ENCODE measurements at regions not wholly inside any gene's neighbourhood (a gene's known extent, or its start where the extent isn't known, plus 50 kb on each side); places are given as distances from the start of the nearest gene placed in this dataset.
"Not testable (repeated sequence)": the region's sequence is repeated elsewhere in the genome, so short reads cannot be mapped to it uniquely, and the experiment has no call there.

- H3K36me3 ChIP-seq (ENCODE audit: low read depth): no peaks in the 10 kb centered on the region
- H3K4me3 ChIP-seq: no peak overlapping the region
- TF ChIP-seq, protein P1, sequence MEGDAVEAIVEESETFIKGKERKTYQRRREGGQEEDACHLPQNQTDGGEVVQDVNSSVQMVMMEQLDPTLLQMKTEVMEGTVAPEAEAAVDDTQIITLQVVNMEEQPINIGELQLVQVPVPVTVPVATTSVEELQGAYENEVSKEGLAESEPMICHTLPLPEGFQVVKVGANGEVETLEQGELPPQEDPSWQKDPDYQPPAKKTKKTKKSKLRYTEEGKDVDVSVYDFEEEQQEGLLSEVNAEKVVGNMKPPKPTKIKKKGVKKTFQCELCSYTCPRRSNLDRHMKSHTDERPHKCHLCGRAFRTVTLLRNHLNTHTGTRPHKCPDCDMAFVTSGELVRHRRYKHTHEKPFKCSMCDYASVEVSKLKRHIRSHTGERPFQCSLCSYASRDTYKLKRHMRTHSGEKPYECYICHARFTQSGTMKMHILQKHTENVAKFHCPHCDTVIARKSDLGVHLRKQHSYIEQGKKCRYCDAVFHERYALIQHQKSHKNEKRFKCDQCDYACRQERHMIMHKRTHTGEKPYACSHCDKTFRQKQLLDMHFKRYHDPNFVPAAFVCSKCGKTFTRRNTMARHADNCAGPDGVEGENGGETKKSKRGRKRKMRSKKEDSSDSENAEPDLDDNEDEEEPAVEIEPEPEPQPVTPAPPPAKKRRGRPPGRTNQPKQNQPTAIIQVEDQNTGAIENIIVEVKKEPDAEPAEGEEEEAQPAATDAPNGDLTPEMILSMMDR (IDR thresholded peaks at IDR 0.05): no peak
- no peak for ATAC-seq
- DNase-seq: no peak
- no peaks in the 10 kb centered on the region for H3K9me3 ChIP-seq
- intact Hi-C loops (cut with DNase I, micrococcal nuclease): no loop called here
- no peaks in the 10 kb centered on the region for H3K4me1 ChIP-seq (ENCODE audit: low read depth)
These were observed 171.6 kb upstream of the TSC22D2 start for GRCh38 chr3:150236316-150237082.

DNA sequence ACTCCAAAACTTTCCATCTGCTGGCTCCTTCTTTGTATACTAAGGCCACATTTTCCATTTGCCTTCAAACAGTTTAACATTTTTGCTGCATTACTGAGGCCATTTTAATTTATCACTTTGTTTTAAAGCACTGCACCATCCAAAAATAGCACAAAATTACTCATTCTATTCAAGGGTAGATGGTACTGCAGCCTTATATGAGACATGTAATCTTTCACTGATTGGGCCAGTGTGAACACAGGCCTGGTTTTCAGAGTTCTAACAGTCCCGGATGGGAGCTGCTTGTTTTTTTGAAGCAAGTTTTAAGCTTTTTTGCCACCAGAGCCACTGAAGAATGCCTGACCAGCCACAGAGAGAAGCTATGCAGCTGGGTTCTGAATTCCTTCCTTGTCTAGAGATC is 172.3 kb upstream of the TSC22D2 start:
- ATAC-seq (peak; percentile 18), DNase-seq (no peak)
- no peaks in the 10 kb centered on the region for H3K9me3 ChIP-seq
- H3K4me3 ChIP-seq: no peak overlapping the region
- no peaks in the 10 kb centered on the region for H3K36me3 ChIP-seq (ENCODE audit: low read depth)
- no peaks in the 10 kb centered on the region for H3K4me1 ChIP-seq (ENCODE audit: low read depth)
- intact Hi-C loops (cut with DNase I, micrococcal nuclease): no loop called here
- TF ChIP-seq, protein P1 (IDR thresholded peaks at IDR 0.05): no peak

- ATAC-seq (no peak), DNase-seq (no peak)
- intact Hi-C loops (cut with DNase I, micrococcal nuclease): no loop called here
- Histone ChIP-seq H3K9me3 (no peaks in the 10 kb centered on the region), H3K4me1 (ENCODE audit: low read depth) (no peaks in the 10 kb centered on the region), H3K4me3 (no peak overlapping the region), H3K36me3 (ENCODE audit: low read depth) (no peaks in the 10 kb centered on the region)
- TF ChIP-seq, protein P1 (IDR thresholded peaks at IDR 0.05): no peak
These were observed 175.1 kb upstream of the TSC22D2 start for GRCh38 chr3:150232992-150233451.

GRCh38 chr3:150230037-150230436 is 178.1 kb upstream of the TSC22D2 start:
- no peaks in the 10 kb centered on the region for H3K4me1 ChIP-seq (ENCODE audit: low read depth)
- H3K9me3 ChIP-seq: no peaks in the 10 kb centered on the region
- H3K36me3 ChIP-seq (ENCODE audit: low read depth): no peaks in the 10 kb centered on the region
- ATAC-seq: peak; percentile 42
- intact Hi-C loops (cut with DNase I, micrococcal nuclease): no loop called here
- no peak for DNase-seq
- TF ChIP-seq, protein P1 (IDR thresholded peaks at IDR 0.05): no peak
- H3K4me3 ChIP-seq: no peak overlapping the region

- intact Hi-C loops (cut with DNase I, micrococcal nuclease): loop anchor here in 1 of 2 donors (5.0 kb wide), 1 partner anchor 269 kb away; no protein-coding TSS in a partner anchor
- ATAC-seq; DNase-seq; H3K9me3 ChIP-seq; H3K4me3 ChIP-seq; H3K4me1 ChIP-seq (ENCODE audit: low read depth); H3K36me3 ChIP-seq (ENCODE audit: low read depth): not testable (repeated sequence)
These were observed 179.5 kb upstream of the TSC22D2 start for GRCh38 chr3:150228626-150229025.

DNA sequence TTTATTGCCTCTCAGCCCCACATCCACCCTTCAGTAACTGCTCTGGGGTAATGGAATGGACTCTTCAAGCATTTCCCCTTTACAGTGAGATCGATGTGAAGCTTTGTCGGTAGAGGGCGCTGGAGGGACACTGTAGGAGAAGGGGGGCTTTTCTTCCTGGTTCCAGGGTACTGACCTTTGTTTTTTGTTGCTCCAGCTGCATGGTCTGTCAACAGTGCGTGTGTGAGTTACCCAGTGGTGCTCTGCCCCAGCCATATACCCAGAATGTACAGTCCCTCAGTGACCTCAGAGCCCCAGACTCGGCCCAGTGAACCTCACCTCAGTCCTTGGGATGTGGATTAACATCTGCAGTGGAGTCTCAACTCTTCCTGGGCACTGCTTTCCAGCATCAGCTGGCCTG is 180.3 kb upstream of the TSC22D2 start:
- intact Hi-C loops (cut with DNase I, micrococcal nuclease): loop anchor here in 1 of 2 donors (5.0 kb wide), 1 partner anchor 269 kb away; no protein-coding TSS in a partner anchor
- Histone ChIP-seq H3K4me3 (no peak overlapping the region), H3K36me3 (ENCODE audit: low read depth) (no peaks in the 10 kb centered on the region), H3K9me3 (no peaks in the 10 kb centered on the region), H3K4me1 (ENCODE audit: low read depth) (no peaks in the 10 kb centered on the region)
- DNase-seq: peak in 2 of 3 donors; percentile 47 to 86
- peak; percentile 81 for ATAC-seq
- TF ChIP-seq, protein P1 (IDR thresholded peaks at IDR 0.05): peak; percentile 42
